ENCODE measurements at regions not wholly inside any gene's neighbourhood (a gene's known extent, or its start where the extent isn't known, plus 50 kb on each side); places are given as distances from the start of the nearest gene placed in this dataset.

- TF ChIP-seq GABPA (IDR thresholded peaks at IDR 0.05; ENCODE audit: low read depth) (no peak), POLR2AphosphoS5 (IDR thresholded peaks at IDR 0.05; ENCODE audit: low read depth) (no peak), REST (IDR thresholded peaks at IDR 0.05; ENCODE audit: insufficient replicate concordance, low read depth) (no peak), CTCF (IDR thresholded peaks at IDR 0.05; ENCODE audit: insufficient read depth, low read length) (no peak), SPI1 (IDR thresholded peaks at IDR 0.05; ENCODE audit: borderline replicate concordance, low read depth) (no peak)
These were observed 321.6 kb upstream of the LRRC7 start for GRCh38 chr1:69246109-69246508.

All from HL-60 (cell line).